ENCODE measurements at regions not wholly inside any gene's neighbourhood (a gene's known extent, or its start where the extent isn't known, plus 50 kb on each side); places are given as distances from the start of the nearest gene placed in this dataset.
"Not testable (repeated sequence)": the region's sequence is repeated elsewhere in the genome, so short reads cannot be mapped to it uniquely, and the experiment has no call there.

GRCh38 chr6:135114355-135115145 is 59.9 kb upstream of the HBS1L start:
- Mint-ChIP-seq H3K9me3 (no peaks in the 10 kb centered on the region), H3K4me1 (no peaks in the 10 kb centered on the region), H3K27ac (no peak overlapping the region), H3K27me3 (ENCODE audit: low read depth, poor library complexity) (peaks cover 15% of the 10 kb centered on the region), H3K4me3 (no peak overlapping the region), H3K36me3 (ENCODE audit: low read depth) (no peaks in the 10 kb centered on the region)
- TF ChIP-seq CTCF (IDR thresholded peaks at IDR 0.05), result no peak
- no peak for DNase-seq

- Mint-ChIP-seq H3K27ac (no peak overlapping the region), H3K4me3 (no peak overlapping the region), H3K9me3 (no peaks in the 10 kb centered on the region), H3K36me3 (ENCODE audit: low read depth) (no peaks in the 10 kb centered on the region), H3K27me3 (ENCODE audit: low read depth, poor library complexity) (peaks cover 15% of the 10 kb centered on the region), H3K4me1 (no peaks in the 10 kb centered on the region)
- no peak for DNase-seq
- no peak for TF ChIP-seq CTCF (IDR thresholded peaks at IDR 0.05)
Observed at GRCh38 chr6:135113860-135114259, 59.2 kb upstream of the HBS1L start.

- not testable (repeated sequence) for H3K9me3 Mint-ChIP-seq
Observed at GRCh38 chr6:135112951-135113350, 58.3 kb upstream of the HBS1L start.

GRCh38 chr6:135110261-135110781 is 55.7 kb upstream of the HBS1L start:
- H3K4me1 Mint-ChIP-seq; H3K9me3 Mint-ChIP-seq; H3K27ac Mint-ChIP-seq; DNase-seq; H3K4me3 Mint-ChIP-seq; H3K36me3 Mint-ChIP-seq (ENCODE audit: low read depth): not testable (repeated sequence)
- H3K27me3 Mint-ChIP-seq (ENCODE audit: low read depth, poor library complexity), result peaks cover 12% of the 10 kb centered on the region

More at GRCh38 chr6:135112951-135113350, 58.3 kb upstream of the HBS1L start:
- not testable (repeated sequence) for H3K27me3 Mint-ChIP-seq (ENCODE audit: low read depth, poor library complexity); H3K27ac Mint-ChIP-seq; H3K4me3 Mint-ChIP-seq; DNase-seq; H3K4me1 Mint-ChIP-seq; H3K36me3 Mint-ChIP-seq (ENCODE audit: low read depth)

GRCh38 chr6:135109761-135110160 is 55.1 kb upstream of the HBS1L start:
- Mint-ChIP-seq H3K9me3 (no peaks in the 10 kb centered on the region), H3K27ac (no peak overlapping the region), H3K27me3 (ENCODE audit: low read depth, poor library complexity) (peaks cover 12% of the 10 kb centered on the region), H3K4me3 (no peak overlapping the region), H3K4me1 (no peaks in the 10 kb centered on the region), H3K36me3 (ENCODE audit: low read depth) (no peaks in the 10 kb centered on the region)
- DNase-seq, result no peak
- TF ChIP-seq CTCF (IDR thresholded peaks at IDR 0.05), result no peak

GRCh38 chr6:135108692-135109091 is 54.1 kb upstream of the HBS1L start:
- no peak overlapping the region for H3K4me3 Mint-ChIP-seq
- no peak for DNase-seq
- no peak for TF ChIP-seq CTCF (IDR thresholded peaks at IDR 0.05)
- H3K27me3 Mint-ChIP-seq (ENCODE audit: low read depth, poor library complexity), result peaks cover 12% of the 10 kb centered on the region
- no peaks in the 10 kb centered on the region for H3K9me3 Mint-ChIP-seq
- H3K36me3 Mint-ChIP-seq (ENCODE audit: low read depth), result no peaks in the 10 kb centered on the region
- no peak overlapping the region for H3K27ac Mint-ChIP-seq
- H3K4me1 Mint-ChIP-seq, result no peaks in the 10 kb centered on the region

- H3K27me3 Mint-ChIP-seq (ENCODE audit: low read depth, poor library complexity), result peaks cover 12% of the 10 kb centered on the region
Observed at GRCh38 chr6:135106611-135107010, 52.0 kb upstream of the HBS1L start.

More at GRCh38 chr6:135106611-135107010, 52.0 kb upstream of the HBS1L start:
- H3K4me1 Mint-ChIP-seq, result no peaks in the 10 kb centered on the region
- H3K36me3 Mint-ChIP-seq (ENCODE audit: low read depth), result no peaks in the 10 kb centered on the region
- no peak overlapping the region for H3K4me3 Mint-ChIP-seq
- H3K9me3 Mint-ChIP-seq, result no peaks in the 10 kb centered on the region
- no peak for TF ChIP-seq CTCF (IDR thresholded peaks at IDR 0.05)
- DNase-seq, result no peak
- no peak overlapping the region for H3K27ac Mint-ChIP-seq

Data from nephron progenitor cell (in vitro differentiated cells).